Ammon's horn (tissue), 1 donor: ENCODE measurements at regions not wholly inside any gene's neighbourhood (a gene's known extent, or its start where the extent isn't known, plus 50 kb on each side); places are given as distances from the start of the nearest gene placed in this dataset.

Experiments used
- DNase-seq: peaks from one replicate; pipeline ENCODE4 v3.0.0-alpha.2; 2016; ENCODE audit warnings: low spot score

DNA sequence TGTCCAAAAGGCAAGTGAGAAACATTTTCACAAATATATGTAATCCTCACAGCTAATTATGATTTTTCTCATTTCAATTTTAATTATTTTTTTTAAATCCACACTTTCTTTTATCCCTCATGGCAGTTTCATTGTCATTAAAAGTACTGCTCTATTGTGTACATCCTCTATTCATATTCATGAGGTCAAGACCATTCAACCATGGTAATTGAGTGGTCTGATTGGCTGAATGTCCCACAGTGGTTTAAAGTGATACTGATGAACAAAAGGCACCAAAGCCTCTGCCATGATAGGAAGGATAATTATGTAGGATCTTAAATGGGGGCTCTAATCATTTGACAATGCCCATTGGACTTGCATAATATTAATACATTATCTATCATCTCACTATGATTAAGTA lies 108.4 kb upstream of the EPHA4 start:
- DNase-seq, result no peak

DNA sequence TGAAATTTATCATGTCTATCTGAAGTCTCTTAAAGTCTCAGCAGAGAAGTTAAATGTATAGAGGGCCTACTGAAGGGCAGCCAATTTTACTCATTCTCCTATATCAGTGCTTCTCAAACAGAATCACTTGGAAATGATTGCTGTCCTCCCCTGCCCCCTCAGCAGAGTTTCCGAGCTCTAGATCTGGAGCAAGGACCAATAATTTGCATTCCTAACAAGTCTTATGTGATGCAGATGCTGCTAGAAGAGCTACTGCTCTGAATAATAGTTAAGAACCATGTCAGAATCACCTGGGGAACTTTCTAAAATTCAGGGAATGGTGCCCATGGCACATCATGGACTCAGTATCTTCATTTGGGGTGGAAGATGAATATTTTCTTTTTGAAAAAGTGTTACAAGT lies 105.6 kb upstream of the EPHA4 start:
- no peak for DNase-seq

DNA sequence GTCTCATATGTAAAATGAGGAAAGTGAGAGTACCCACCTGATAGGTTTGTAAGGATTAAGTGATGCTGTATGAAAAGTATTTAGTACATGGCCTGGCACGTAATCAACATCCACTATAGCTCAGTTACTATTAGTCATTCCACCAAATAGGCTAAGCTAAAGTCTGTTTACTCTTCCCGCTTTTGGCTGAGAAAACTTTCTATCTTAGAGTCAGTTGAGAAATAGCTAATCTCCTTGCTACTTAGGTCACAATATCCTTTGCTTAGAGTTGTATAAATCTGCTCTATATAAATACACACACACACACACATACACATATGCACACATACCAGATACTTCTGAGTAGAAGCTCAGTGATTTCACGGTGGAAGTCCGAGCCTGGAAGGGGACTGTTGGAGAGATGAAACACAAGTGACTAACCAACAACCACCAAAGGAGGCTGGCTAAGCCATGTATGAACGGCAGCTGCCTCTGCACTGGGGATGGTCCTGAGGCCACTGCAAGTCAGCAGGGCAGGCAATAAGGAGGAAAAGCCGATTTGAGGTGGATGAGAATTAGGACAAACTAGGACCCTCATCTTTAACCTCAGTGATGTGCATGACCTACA lies 104.6 kb upstream of the EPHA4 start:
- DNase-seq, result no peak

DNA sequence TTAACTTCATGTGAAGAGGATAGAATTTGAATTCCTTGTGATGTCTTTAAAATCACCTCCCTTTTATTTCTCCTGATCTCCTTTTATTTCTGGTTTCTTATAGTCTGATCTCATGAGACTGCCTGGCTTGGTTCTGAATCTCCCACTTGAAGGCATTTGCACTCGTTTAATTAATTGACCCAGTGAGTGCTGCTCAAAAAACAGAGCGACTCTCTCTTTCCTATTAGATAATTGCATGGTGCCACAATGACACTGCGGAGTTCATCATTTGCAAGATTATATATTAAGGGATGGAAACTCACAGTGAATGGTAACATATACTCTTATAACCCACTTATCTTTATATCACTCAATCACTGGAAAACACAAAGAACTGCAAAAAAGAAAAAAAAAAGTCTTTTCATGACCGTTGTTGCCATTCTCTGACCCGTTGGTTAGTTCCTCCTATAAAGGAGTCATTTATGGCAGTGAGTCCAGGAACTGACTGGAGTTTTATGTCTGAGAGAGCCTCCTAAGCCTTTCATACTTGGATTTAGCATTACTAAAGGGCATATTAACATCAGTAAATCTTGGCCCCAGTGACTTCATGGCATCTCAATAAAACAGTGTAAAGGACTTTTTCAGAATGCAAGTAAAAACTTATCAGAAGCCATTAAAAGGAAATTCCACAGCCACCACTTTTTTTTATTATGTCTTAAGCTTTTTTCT lies 103.3 kb upstream of the EPHA4 start:
- no peak for DNase-seq

DNA sequence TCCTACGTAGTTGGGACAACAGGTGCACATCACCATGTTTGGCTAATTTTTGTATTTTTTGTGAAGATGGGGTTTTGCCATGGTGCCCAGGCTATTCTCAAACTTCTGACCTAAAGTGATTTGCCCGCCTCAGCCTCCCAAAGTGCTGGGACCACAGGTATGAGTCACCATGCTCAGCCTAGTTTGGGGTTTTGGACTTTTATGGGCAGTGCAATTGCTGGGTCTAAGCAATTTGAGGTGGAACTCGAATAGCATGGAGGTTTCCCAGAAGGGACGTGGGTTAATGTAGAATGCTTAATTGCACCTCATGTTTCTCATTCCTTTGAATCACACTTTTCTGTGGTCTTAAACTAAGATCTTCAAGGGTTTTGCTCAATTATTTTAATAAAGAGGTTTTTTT lies 102.3 kb upstream of the EPHA4 start:
- no peak for DNase-seq

DNA sequence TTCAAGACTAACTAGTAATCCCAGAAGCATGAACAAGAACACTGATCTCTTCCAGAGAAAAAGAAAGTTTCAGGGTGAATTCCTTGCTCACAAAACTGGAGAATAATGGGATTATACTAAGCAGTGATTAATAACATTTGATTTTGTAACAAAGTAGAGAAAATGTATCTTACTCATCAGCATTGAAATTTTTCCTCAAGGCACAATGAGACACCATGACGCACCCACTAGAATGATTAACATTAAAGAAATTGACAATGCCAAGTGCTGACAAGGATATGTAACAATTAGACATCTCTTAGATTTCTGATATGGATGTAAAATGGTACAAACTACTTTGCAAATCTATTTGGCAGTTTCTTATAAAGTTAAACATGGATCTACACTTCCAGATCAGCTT lies 101.1 kb upstream of the EPHA4 start:
- no peak for DNase-seq

DNA sequence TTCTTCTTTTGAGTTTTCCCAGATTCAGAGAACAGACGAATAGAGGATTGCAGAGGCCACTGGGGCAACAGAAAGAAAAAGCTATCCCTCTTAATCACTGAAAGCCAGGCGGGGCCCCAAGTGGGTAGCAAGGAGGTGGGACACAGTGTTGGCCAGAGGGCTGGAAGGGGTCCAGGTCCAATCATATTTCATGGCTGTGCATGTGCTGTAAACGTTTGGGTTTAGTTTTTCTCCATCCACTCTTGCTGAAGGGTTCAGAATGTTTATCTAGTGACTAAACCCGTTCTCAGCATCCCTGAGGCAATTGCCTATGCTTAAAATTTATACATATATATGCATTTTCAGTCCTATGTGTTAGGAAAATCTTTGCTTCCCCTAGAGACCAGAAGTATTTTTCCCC lies 99.4 kb upstream of the EPHA4 start:
- DNase-seq, result no peak

GRCh38 chr2:221662689-221663391 lies 90.7 kb upstream of the EPHA4 start:
- no peak for DNase-seq

- DNase-seq, result no peak
Observed at GRCh38 chr2:221657806-221658205, 85.7 kb upstream of the EPHA4 start.

DNA sequence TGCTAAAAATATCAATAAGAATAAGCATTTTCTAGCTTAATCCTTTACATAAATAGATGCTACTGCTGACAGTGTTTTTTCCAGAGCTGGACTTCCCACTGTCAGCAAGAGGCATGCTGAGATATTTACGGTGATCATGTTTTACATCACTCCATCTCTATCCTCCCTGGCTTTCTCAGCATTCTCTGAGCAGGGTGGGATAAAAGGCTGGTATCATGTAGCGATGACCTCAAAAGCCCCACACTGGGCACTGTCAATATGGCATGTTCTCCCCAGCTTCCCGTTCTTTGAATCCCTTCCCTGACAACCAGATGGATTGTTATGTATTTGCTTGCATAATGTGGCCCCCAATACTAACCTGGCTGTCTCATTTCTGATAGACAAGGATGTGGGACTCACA lies 83.2 kb upstream of the EPHA4 start:
- no peak for DNase-seq

GRCh38 chr2:221653182-221653581 lies 81.1 kb upstream of the EPHA4 start:
- DNase-seq, result no peak

GRCh38 chr2:221649051-221649775 lies 77.1 kb upstream of the EPHA4 start:
- peak; percentile 47 for DNase-seq

DNA sequence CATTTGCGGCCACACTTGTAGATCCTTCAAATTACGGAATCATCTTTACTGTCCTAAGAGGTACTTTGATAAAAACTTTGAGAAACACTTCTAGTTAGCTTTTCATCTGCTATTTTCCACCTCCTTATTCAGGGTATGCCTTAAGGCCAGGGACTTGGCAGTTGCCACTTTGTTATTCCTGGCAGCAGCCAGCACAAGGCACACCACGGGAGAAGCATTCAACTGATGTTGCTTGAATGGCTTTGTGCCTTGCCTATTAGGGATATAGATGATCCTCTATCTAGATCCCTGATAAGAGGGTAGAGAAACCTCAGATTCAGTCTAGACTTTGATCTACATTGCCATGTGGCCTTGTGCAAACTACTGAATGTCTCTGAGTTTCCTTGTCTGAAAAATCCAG lies 70.3 kb upstream of the EPHA4 start:
- DNase-seq, result no peak

DNA sequence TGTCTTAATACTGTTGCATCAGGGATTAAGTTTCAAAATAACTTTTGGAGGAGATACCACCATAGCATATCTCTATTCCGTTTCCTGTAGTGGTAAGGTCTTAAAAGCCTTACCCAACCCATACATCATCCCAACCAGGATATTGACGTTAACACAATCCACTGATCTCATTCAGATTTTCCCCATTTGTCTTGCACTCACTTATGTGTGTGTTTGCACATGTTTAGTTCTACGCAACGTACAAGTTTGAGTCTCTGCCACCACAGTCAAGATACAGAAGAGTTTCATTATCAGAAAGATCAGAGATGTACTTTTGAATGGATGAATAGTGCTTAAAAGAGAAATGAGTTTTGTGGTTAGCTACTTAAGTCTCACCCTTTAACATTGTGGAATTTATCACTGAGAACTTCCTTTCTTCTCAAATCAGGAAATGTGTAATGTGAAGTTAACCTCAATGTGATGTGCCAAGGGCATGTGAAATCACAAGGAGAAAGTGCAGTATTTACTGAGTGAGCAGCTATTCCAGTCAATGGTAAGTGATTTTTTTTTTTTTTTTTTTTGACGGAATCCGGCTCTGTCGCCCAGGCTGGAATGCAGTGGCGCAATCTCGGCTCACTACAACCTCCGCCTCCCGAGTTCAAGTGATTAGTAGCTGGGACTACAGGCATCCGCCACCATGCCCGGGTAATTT lies 69.2 kb upstream of the EPHA4 start:
- no peak for DNase-seq

DNA sequence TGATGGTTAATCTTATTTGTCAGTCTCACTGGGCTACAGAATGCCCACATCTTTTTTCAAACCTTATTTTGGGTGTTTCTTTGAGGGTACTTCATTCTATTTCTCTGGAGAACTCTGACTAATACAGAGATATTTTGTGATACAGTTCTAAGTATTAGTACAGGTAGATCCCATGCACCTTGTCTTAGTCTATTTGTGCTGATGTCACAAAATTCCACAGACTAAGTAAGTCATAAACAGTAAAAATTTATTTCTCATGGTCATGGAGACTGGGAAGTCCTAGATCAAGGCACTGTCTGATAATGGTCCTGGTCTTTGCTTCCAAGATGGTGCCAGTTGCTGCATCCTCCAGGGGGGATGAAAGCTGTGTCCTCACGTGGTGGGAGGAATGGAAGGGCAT lies 68.6 kb upstream of the EPHA4 start:
- no peak for DNase-seq

- no peak for DNase-seq
Observed at GRCh38 chr2:221637851-221638250, 65.7 kb upstream of the EPHA4 start.

DNA sequence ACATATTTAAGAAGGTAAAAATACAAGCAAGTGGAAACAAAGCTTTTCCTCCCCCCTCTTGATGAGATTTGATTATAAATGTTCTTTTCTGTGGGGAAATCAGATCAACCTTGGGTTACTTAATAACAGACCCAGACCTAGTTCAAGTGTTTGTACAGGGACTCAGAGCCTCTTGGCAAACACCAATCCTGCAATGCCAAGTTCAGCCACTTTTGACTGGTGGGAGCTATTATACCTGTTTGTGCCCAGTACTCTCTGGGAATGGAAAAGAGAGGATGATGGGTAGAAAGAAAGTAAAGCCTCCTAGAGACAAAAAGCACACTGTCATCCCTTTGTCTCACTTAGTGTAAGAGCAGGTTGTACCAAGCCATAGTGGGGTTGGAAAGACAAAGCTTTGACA lies 63.8 kb upstream of the EPHA4 start:
- DNase-seq, result no peak

DNA sequence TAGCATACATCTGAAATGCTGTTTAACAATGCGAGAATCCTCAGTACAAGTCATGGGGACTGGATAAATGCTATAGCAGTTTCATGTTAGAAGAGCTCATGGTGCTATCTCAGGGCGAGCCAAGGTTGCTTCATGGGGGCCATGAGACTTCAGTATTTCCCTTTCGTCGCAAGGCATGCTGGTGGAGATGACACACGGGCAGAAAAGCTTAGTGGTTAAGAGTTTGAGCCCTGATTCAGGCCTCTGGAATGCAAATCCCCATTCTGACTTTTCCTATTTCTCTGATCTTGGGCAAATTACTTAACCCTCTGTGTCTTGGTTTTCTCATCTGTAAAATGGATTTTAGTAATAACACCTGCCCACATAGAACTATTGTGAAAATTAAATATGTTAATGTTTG lies 57.4 kb upstream of the EPHA4 start:
- no peak for DNase-seq

GRCh38 chr2:221624475-221624874 lies 52.4 kb upstream of the EPHA4 start:
- no peak for DNase-seq
